ENCODE measurements at regions not wholly inside any gene's neighbourhood (a gene's known extent, or its start where the extent isn't known, plus 50 kb on each side); places are given as distances from the start of the nearest gene placed in this dataset.

DNA sequence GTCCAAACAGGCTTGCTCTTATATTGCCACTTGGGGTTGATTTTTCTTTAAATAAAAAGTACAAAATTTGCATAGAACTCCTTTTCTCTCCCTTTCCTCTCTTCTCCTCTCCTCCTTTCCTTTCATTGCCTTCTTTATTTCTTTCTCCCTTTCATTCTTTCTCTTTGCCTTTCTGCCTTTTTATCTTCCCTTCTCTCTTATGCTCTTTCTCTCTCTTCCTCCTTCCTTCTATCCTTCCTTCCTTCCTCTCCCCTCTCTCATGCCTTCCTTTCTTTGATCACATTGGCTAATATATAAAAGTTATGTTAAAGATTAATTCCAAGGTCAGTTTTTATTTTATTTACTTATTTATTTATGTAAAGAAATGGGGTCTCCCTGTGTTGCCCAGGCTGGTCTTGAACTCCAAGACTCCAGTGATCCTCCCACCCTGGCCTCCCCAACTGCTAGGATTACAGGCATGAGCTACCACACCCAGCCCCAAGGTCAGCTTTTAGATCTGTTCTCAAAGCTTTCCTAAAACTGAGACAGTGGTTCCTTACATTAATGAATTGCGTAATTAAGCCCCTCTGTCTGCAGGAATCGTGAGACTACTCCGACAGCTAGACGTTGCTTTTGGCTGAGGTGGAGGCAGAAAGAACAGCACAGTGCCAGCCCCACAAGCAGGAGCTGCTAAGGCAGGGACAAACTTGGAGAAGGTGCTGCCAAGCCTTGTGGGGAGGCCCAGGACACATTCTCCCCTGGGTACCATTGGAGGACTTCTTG lies 361.9 kb downstream of the SIPA1L2 start:
- DNase-seq (ENCODE audit: insufficient read length, low spot score) (no peak), FAIRE-seq (no peak)

DNA sequence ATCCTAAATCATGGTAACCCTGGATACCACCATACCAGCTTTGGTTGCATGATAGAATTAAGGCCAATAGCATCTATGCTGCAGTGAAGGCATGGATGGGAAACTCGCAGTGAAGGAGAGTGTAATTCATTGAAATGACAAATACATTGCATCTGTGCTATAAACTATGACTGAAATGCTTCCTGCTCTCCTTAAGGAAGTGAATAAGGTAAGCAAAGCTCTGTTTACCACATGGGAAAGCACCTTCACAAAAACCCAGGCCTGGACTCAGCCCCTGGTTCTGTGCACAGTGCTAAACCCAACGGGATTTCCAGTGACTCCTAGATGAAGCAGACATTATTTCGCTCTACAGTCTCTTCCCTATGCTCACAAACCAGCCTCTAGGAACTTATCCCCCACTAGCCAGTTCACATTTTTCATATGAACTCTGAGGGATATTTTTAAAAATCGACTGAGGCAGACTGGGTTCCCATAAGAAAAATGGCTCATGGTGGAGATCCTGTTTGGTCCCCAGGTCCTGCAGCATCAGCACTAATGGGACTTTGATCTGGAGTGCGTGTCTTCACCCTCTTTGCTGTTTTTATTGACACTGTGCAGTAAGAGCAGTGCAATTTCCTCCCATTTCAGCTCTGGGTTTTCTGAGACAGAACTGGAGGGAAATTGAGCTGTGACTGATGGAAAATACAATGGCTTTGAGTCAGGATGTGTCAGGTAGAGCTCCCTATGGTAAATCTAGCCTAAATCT lies 362.7 kb downstream of the SIPA1L2 start:
- FAIRE-seq (no peak), DNase-seq (ENCODE audit: insufficient read length, low spot score) (no peak)

DNA sequence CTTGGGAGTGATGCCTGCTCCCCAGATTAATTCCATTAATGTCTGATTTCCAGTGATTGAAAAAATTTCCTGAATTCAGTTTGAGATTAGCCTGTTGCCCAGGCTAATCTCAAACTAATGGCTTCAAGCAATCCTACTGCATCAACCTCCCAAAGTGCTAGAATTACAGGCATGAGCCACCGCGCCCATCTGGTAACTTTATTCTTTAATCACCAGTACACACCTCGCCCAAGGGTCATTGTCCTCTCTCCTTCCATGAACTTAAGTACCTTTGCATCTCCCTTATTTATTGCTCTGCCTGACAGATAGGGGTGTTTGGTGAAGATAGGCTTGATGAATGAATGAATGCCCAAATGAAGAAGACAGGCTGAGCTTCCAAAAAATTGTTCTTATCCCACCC lies 366.5 kb downstream of the SIPA1L2 start:
- DNase-seq (ENCODE audit: insufficient read length, low spot score): no peak
- no peak for FAIRE-seq

DNA sequence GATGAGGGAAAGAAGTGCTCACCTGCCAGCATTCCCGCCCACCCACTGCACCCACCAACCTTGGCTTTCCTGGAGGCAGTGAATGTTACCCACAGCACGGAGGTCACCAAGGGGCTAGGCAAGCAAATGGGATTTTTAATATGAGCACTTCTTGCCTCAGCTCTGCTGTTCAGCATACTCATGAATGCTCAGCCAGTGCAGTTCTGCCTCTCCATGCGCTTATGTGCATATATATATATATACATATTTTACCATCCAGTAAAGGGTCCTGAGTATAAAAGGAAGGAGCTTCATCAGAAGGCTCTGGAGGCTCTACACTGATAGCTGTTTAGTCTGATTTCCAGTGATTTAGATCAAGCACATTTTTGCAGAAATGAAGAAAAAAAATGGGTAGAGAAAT lies 366.9 kb downstream of the SIPA1L2 start:
- DNase-seq (ENCODE audit: insufficient read length, low spot score) (no peak), FAIRE-seq (no peak)

DNA sequence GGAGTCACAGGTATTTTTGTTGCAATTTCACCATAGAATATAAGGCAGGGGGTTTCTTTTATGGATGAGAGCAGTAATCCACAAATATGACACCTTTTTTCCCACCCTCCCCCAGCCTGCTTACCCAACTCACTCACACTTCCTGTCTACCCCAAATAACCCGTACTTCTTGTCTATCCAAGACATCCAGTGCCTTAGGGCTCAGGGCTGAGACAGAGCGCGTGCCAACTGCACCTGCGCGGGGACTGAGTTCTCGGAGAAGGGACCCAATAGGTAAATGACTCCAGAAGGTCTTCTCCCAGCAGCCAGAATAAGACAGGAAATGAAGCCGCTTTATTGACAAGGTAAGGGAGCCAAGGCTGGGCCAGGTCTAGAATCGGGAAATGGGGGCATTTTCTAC lies 369.1 kb downstream of the SIPA1L2 start:
- no peak for DNase-seq (ENCODE audit: insufficient read length, low spot score)
- no peak for FAIRE-seq

DNA sequence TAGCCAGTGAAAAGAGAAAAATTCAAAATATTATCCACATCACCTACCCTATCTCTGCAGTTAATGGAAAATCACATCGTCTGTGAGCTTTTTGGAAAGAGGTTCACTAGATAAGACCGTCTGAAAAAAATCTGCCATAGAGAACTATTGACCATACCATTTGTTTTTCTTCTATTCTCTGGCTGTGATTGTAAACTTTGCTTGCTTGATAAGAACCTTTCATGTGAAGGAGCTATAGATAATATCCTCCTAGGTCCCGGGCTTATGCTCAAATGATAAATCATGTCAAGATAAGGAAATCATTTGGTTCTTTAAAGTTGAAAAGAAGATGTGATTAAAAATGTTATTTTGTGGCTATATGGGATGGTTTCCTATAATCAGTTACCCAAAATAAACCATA lies 369.9 kb downstream of the SIPA1L2 start:
- FAIRE-seq (no peak), DNase-seq (ENCODE audit: insufficient read length, low spot score) (no peak)

DNA sequence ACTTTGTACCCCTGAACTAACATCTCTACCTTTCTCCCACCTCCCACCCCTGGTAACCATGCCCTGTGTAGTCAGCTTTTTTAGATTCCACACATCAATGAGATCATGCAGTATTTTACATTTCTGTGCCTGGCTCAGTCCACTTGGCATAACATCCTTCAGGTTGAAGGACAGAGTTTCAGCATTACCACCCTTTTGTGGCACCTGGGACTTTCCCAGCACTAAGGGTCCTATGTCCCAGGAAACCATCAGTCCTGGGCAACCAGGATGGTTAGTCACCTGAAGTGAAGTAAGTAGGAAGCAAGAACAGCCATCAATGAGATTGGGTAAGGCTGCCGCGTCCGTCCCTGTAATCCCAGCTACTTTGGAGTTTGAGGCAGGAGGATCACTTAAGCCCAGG lies 370.6 kb downstream of the SIPA1L2 start:
- FAIRE-seq: no peak
- DNase-seq (ENCODE audit: insufficient read length, low spot score): no peak

DNA sequence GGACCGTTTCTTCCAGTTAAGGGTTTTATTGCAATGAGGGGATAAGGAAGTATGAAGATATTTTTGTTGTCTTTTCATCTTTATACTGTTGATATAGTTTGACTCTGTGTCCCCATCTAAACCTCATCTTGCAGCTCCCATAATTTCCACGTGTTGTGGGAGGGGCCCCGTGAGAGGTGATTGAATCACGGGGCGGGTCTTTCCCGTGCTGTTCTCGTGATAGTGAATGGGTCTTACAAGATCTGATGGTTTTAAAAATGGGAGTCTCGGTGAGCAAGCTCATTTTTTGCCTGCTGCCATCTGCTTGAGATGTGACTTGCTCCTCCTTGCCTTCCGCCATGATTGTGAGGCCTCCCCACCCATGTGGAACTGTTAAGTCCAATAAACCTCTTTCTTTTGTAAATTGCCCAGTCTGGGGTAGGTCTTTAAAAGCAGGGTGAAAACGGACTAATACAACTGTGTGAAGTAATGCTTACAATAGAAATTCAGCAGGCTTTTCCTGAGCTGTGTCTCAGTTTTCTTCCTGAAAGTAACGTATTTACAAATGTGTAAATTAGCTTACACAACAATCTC lies 377.3 kb downstream of the SIPA1L2 start:
- no peak for FAIRE-seq
- no peak for DNase-seq (ENCODE audit: insufficient read length, low spot score)

DNA sequence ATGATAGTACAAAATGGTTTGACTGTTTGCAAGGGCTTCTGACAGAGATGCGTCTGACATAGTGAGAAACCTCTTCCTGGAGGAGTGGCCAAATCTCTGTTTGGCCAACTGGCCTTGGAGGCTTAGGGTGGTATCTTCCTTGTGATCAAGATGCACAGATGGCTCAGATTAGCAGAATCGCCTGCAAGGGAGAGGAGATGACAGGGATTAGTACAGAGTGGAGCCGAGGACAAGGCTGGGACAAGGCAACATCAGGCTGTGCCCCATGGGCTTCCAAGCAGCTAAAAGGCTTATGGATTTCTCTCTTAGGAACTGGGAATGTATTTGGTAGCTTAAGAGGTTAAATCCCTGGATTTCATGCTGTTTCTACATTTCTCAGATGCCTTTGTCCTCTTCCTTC lies 379.1 kb downstream of the SIPA1L2 start:
- DNase-seq (ENCODE audit: insufficient read length, low spot score) (no peak), FAIRE-seq (no peak)

DNA sequence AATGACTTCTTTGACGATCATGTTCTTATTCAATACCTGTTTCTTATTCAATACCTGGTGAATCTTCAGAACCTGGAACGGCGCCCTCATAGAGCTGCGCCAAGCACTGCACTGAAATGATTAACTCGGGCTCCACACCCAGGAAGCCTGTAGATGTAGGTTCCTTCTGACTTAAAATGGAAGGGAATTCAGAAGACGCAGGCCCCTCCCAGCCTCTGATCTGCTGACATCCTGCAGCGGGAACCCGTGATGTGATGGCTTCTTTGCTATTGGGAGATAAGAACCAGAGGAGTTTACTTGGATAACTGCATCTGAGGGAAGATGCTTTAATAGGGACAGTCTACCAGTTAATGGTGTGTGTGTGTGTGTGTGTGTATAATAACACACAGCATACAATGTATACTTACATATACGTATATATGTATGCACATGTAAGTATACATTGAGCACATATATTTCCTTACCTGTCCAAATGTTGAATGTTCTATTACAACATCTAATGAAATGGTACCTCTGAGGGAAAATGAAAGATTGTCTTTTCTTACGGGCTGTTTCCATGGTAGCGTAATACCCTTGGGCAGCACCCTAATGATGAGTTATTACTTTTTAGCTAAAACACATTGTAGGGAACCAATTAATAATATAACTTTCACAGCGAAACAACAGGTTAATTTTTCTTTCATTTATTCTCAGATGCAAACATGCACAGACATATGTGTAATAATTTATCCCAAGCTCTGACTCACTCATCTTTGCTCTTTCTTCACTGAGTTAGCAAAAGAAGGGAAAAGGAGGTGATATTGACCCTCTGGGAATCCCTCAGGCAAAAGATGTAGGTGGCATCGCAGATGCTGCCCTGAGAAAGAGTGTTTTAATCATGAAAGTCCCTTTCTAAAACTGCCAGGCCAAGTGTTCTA lies 379.8 kb downstream of the SIPA1L2 start:
- no peak for DNase-seq (ENCODE audit: insufficient read length, low spot score)
- no peak for FAIRE-seq

DNA sequence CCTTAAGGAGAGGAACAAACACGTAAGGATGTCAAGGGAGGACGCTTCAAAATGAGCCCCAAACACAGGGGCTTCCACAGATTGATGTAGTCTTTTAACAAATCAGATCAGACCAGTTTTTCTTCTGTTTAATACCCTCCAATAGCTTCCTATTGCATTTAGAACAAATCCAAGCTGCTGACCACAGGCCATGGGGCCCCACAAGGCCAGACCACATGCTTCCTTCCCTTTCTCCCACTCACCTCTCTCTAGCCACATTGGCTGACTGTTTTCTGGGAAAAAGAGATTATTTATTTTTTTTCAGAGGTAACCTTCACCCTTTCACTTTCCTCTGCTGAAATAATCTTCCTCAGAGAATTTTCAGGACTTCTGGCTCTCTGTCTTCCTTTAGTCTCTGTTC lies 380.6 kb downstream of the SIPA1L2 start:
- no peak for DNase-seq (ENCODE audit: insufficient read length, low spot score)
- FAIRE-seq: no peak

DNA sequence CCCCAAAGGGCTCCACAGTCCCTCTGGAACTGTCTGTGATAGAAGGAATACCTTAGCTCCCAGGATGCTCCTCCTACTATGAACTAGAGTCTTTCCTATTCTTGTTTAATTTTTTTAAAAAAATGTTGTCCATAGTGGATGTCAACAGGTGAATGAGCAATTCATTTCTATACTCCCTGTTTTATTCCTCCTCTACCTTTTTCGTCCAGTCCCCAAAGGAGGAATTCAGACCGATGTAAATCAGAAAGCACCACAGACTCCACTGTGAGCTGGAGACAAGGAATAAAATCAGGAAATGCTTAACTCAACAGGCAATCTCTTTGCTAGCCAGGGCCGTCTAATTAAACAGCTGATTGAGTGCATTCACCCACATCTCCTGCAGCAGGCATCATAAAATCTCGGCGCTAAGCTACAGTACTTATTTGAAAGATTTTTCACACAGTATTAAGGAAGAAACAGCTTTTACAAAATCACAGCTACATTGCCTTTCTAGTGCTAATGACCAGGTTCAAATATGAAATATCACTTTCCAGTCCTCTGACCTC lies 381.6 kb downstream of the SIPA1L2 start:
- FAIRE-seq (no peak), DNase-seq (ENCODE audit: insufficient read length, low spot score) (no peak)

DNA sequence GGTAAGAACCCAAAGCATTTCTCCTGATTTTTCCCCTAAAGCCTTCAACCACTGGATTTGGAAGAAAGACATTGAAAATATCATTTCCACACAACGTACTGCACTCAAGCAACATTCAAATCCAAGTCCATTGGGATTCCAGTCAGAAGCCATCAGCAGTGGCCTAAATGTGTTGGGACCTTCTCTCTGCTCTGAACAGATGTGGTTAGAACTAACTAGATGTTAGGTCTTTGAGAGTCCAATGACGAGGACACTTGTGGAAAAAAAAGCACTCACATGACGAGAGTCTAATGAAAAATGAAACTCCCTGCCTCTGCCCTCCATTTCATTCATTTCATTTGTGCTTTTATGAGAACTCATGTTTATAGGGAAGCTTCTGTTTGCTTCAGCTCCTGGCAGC lies 382.3 kb downstream of the SIPA1L2 start:
- FAIRE-seq (no peak), DNase-seq (ENCODE audit: insufficient read length, low spot score) (no peak)

DNA sequence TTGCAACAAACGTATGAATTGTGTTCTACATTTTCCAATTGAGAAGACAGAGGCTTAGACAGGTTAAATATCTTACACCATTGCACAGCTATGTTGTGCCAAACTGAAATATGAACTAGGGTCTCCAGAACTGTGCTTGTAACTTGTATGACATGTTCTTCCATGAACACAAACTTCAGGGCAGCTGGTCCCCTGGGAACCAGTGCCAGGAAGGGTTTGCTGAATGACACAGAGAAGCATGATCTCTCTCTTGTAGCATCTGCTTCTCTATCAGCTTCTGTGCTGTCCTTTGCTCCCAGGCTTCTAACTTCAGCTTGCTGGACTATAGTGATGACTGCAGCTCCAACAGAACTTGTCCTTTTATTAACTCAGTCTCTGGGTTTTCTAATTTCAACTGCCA lies 385.5 kb downstream of the SIPA1L2 start:
- FAIRE-seq (no peak), DNase-seq (ENCODE audit: insufficient read length, low spot score) (no peak)

DNA sequence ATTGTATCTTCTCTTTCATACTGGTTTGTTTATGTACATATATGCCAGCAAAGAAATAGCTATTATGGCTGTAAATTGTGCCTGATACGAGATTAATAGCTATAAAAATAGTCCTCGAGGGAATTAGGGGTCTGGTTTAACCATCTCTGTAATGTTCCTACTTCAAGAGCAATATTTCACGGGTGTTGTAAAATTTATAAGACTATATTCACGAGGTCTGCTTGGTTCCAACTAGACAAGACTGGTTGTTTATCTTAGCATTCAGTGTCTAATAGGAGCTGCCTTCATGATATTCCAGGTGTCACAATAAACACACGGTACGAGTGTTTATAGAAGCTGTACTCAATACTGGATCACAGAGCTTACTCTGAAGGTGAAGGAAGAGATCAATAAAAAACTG lies 389.9 kb downstream of the SIPA1L2 start:
- FAIRE-seq (no peak), DNase-seq (ENCODE audit: insufficient read length, low spot score) (no peak)

DNA sequence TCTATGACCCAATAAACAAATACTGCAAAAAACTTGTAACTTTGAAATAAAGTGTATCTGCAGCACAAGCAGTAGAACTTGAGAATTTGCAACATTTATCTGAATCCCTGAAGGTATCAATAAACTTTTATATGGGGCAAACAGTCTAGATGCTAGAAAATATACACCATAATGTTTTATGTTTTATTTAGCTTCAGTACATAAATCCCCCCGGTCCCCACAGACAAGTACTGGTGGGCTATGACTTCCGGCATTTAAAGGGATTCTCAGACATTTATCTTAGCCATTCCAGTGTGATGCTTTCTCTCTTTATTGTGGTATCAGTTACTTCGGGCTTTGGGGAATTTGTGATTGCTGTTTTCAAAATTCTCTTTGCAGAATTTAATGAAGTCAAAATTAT lies 390.4 kb downstream of the SIPA1L2 start:
- FAIRE-seq (no peak), DNase-seq (ENCODE audit: insufficient read length, low spot score) (no peak)

DNA sequence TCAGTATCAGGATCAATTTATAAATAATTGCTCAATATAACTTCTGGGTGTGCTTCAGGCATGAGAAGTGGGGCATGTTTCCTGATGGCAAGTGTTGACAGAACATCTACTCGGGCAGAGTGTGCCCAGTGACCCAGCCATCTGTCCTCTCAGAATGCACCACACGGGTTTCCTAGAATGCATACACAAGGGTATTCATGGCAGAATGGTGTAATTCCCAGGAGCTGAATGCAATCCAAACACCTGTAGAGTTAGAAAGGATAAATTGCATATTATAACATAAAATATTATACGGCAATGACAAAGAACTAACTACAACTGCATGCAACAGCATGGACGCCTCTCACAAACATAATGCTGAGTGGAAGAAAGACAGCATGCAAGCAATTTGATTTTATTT lies 391.9 kb downstream of the SIPA1L2 start:
- FAIRE-seq: no peak
- DNase-seq (ENCODE audit: insufficient read length, low spot score): no peak

DNA sequence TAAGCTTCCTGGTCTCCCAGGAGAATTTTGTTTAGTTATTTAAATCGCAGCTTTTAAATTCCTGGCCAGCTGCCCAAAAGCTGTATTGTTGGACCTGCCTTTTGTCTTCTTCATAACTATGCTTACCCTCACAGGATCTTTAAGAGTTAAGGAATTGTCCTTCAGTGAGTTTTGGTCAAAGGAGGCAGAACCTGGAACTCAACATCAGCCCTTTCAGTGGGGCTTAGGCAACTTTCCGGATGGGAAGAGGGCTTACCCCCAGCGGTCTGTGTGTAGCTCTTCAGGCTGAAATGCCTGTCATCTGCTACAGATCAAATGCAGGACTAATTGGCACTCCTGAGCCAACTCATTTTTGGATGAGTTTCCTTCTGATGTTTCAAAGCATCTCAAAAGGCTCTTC lies 402.6 kb downstream of the SIPA1L2 start:
- FAIRE-seq (no peak), DNase-seq (ENCODE audit: insufficient read length, low spot score) (no peak)

DNA sequence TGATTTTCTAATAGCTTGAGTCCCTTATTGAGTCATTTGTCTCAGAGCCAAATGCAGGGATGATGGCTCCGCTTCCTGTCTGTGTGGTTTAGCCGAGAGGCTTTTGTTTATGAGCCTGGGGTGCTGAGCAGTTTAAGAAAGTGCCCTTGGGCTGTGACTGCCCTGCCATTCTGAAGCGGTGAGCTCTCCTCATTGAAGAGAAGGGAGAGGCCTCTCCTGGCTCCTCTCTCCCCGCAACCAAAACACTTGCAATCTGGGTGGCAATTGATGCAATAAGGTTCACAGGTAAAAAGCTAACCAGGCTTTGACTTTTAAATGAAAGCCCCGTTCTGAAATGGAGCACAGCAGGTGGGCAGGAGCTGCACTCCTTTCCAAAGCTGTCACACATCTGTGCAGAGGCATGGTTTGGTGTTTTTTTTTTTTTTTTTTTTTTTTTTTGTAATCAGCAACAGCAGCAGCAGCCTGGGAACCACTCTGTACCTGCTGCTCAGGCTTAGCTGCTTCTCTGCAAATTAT lies 403.7 kb downstream of the SIPA1L2 start:
- no peak for DNase-seq (ENCODE audit: insufficient read length, low spot score)
- FAIRE-seq: no peak

DNA sequence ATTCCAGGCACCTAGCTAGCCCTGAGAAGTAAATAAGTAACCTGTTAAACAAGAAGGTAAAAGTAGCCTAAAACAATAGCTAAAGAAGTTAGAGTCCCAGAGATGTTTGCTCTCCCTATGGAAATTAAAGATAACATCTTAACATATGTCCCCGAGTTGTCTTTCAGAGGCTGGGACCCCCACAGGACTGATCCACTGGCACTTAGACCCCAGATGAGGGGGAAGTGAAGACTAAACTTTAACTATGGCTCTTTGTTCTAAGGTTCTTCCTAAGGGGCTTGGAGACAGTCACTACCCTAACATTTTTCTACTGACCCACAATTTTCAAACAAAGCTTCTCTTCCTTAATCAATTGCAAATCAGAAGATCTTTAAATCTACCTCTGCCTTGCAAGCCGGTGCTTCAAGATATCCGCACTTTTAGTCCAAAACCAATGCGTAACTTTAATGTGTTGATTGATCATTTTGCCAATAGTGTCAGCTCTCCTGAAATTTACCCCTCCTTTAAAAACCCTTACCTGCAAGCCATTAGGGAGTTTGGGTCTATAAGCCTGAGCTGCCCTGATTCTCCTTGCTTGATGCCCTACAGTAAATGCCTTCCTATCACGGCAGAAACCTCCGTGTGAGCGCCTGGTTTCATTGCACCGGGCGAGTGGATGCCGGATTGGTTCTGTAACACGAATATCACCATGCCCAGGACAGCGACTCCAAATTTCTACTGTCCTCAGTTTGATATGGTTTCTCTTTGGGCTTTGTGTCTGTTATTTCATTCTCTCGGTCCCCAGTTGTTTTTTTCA lies 404.4 kb downstream of the SIPA1L2 start:
- no peak for FAIRE-seq
- DNase-seq (ENCODE audit: insufficient read length, low spot score): no peak
